ENCODE measurements at regions not wholly inside any gene's neighbourhood (a gene's known extent, or its start where the extent isn't known, plus 50 kb on each side); places are given as distances from the start of the nearest gene placed in this dataset.

DNA sequence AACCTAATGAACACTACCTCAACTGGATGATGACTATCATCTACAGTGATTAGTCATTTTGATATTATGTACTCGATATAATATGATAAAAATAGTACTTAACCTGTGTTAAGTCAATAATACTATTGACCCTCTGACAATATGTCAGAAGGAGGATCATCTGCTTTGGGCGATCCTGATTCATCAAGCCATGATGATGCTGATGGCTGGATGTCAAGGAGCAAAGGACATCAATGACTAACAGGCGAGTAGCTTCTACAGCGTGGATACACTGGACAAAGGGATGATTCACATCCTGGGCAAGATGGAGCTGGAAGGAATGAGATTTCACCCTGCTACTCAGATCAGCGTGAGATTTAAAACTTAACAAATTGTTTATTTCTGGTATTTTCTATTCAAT is 94.4 kb upstream of the SKAP2 start:
- Histone ChIP-seq H3F3A (ENCODE audit: insufficient read depth, low read length) (no peaks in the 10 kb centered on the region), H4K20me1 (ENCODE audit: insufficient read depth, low read length) (no peaks in the 10 kb centered on the region), H2AFZ (ENCODE audit: low read length) (no peak overlapping the region), H3K4me2 (ENCODE audit: low read depth, low read length) (no peak overlapping the region), H3K27ac (ENCODE audit: low read length) (no peak overlapping the region), H3K4me1 (ENCODE audit: low read length) (no peaks in the 10 kb centered on the region), H3K27me3 (replicated peaks; ENCODE audit: insufficient read depth, low read length) (no peaks in the 10 kb centered on the region), H3K4me3 (ENCODE audit: low read length) (no peak overlapping the region), H3K9me3 (replicated peaks; ENCODE audit: insufficient read depth, low read length) (no peaks in the 10 kb centered on the region), H3K9me2 (replicated peaks; ENCODE audit: insufficient read depth, low read length) (no peaks in the 10 kb centered on the region), H3K36me3 (replicated peaks; ENCODE audit: insufficient read depth, low read length) (no peaks in the 10 kb centered on the region), H3K9ac (ENCODE audit: low read length) (no peak overlapping the region), H3K79me2 (ENCODE audit: low read length) (no peaks in the 10 kb centered on the region)
- no peak for TF ChIP-seq EZH2phosphoT487 (IDR thresholded peaks at IDR 0.05; ENCODE audit: low read length)
- TF ChIP-seq, protein P1, sequence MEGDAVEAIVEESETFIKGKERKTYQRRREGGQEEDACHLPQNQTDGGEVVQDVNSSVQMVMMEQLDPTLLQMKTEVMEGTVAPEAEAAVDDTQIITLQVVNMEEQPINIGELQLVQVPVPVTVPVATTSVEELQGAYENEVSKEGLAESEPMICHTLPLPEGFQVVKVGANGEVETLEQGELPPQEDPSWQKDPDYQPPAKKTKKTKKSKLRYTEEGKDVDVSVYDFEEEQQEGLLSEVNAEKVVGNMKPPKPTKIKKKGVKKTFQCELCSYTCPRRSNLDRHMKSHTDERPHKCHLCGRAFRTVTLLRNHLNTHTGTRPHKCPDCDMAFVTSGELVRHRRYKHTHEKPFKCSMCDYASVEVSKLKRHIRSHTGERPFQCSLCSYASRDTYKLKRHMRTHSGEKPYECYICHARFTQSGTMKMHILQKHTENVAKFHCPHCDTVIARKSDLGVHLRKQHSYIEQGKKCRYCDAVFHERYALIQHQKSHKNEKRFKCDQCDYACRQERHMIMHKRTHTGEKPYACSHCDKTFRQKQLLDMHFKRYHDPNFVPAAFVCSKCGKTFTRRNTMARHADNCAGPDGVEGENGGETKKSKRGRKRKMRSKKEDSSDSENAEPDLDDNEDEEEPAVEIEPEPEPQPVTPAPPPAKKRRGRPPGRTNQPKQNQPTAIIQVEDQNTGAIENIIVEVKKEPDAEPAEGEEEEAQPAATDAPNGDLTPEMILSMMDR (IDR thresholded peaks at IDR 0.05; ENCODE audit: low read length): no peak
- DNase-seq: no peak

DNA sequence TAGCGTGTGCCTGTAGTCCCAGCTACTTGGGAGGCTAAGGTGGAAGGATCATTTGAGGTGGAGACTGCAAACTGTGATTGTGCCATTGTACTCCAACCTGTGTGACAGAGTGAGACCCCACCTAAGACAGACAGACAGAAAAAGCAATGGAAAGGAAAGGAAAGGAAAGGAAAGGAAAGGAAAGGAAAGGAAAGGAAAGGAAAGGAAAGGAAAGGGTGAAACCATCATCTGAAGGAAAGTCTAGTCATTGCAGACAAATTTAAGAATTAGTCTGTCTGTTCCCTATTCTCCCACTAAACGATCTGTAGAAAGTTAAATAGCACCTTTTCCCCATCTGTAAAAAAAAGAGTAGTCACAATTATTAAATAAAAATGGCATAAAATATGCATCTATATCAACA is 91.1 kb upstream of the SKAP2 start:
- Histone ChIP-seq H3K4me1 (ENCODE audit: low read length) (no peaks in the 10 kb centered on the region), H3K9ac (ENCODE audit: low read length) (no peak overlapping the region), H4K20me1 (ENCODE audit: insufficient read depth, low read length) (no peaks in the 10 kb centered on the region), H3K36me3 (replicated peaks; ENCODE audit: insufficient read depth, low read length) (no peaks in the 10 kb centered on the region), H3K27ac (ENCODE audit: low read length) (no peak overlapping the region), H3K4me3 (ENCODE audit: low read length) (no peak overlapping the region), H3K9me3 (replicated peaks; ENCODE audit: insufficient read depth, low read length) (no peaks in the 10 kb centered on the region), H3K9me2 (replicated peaks; ENCODE audit: insufficient read depth, low read length) (no peaks in the 10 kb centered on the region), H2AFZ (ENCODE audit: low read length) (no peak overlapping the region), H3K79me2 (ENCODE audit: low read length) (no peaks in the 10 kb centered on the region), H3K4me2 (ENCODE audit: low read depth, low read length) (no peak overlapping the region), H3K27me3 (replicated peaks; ENCODE audit: insufficient read depth, low read length) (no peaks in the 10 kb centered on the region), H3F3A (ENCODE audit: insufficient read depth, low read length) (no peaks in the 10 kb centered on the region)
- DNase-seq: no peak
- TF ChIP-seq EZH2 (optimal IDR thresholded peaks at IDR 0.05; ENCODE audit: low read depth, low read length): no peak
- TF ChIP-seq, protein P1 (IDR thresholded peaks at IDR 0.05; ENCODE audit: low read length): no peak
- no peak for TF ChIP-seq EZH2phosphoT487 (IDR thresholded peaks at IDR 0.05; ENCODE audit: low read length)

DNA sequence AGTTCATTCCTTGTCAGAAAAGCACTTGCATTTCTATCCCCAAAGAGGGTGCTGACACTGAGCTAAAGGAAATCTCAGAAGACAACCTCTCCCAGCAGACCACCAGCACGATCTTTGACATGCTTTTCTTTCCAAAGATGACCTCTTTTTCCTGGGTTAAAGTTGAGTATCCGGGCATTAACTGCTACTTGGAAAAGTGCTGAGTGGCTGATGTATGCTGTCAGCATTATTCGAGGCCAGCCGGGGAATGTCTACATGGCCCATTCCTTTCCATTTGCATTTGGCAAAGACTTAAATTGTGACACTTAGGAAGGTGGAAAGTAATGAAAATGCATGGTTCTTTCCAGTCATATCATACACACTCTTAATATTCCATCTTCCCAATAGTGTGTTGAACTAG is 90.6 kb upstream of the SKAP2 start:
- H3F3A ChIP-seq (ENCODE audit: insufficient read depth, low read length): no peaks in the 10 kb centered on the region
- no peak for DNase-seq
- no peak overlapping the region for H3K4me3 ChIP-seq (ENCODE audit: low read length)
- H2AFZ ChIP-seq (ENCODE audit: low read length): no peak overlapping the region
- H3K27me3 ChIP-seq (replicated peaks; ENCODE audit: insufficient read depth, low read length): no peaks in the 10 kb centered on the region
- no peaks in the 10 kb centered on the region for H4K20me1 ChIP-seq (ENCODE audit: insufficient read depth, low read length)
- no peak overlapping the region for H3K4me2 ChIP-seq (ENCODE audit: low read depth, low read length)
- no peaks in the 10 kb centered on the region for H3K36me3 ChIP-seq (replicated peaks; ENCODE audit: insufficient read depth, low read length)
- H3K27ac ChIP-seq (ENCODE audit: low read length): no peak overlapping the region
- H3K79me2 ChIP-seq (ENCODE audit: low read length): no peaks in the 10 kb centered on the region
- no peak overlapping the region for H3K9ac ChIP-seq (ENCODE audit: low read length)
- TF ChIP-seq EZH2 (optimal IDR thresholded peaks at IDR 0.05; ENCODE audit: low read depth, low read length) (no peak), EZH2phosphoT487 (IDR thresholded peaks at IDR 0.05; ENCODE audit: low read length) (no peak)
- TF ChIP-seq, protein P1 (IDR thresholded peaks at IDR 0.05; ENCODE audit: low read length): no peak
- H3K9me2 ChIP-seq (replicated peaks; ENCODE audit: insufficient read depth, low read length): no peaks in the 10 kb centered on the region
- H3K9me3 ChIP-seq (replicated peaks; ENCODE audit: insufficient read depth, low read length): no peaks in the 10 kb centered on the region
- no peaks in the 10 kb centered on the region for H3K4me1 ChIP-seq (ENCODE audit: low read length)
